SK-N-SH treated with all-trans-retinoic acid at 6 μM for 48 hours (cell line): ENCODE measurements at regions not wholly inside any gene's neighbourhood (a gene's known extent, or its start where the extent isn't known, plus 50 kb on each side); places are given as distances from the start of the nearest gene placed in this dataset.

Source experiments
- ARNTL ChIP-seq: fragments of 450-650 bp; formaldehyde crosslinking; IDR thresholded peaks from 2 replicates; pipeline ENCODE4 v1.5.0; 2020; ENCODE audit warnings: low read depth, mild to moderate bottlenecking, moderate library complexity, borderline replicate concordance
- BACH2 ChIP-seq: fragments of 250-450 bp; sonication (Bioruptor Pico); IDR thresholded peaks from 2 replicates; pipeline ENCODE4 v1.9.0; 2021; ENCODE audit warnings: mild to moderate bottlenecking, borderline replicate concordance
- CSDC2 ChIP-seq: fragments of 250-450 bp; sonication (Bioruptor Pico); IDR thresholded peaks from 2 replicates; pipeline ENCODE4 v1.5.0; 2020; ENCODE audit warnings: mild to moderate bottlenecking, moderate library complexity
- ESRRG ChIP-seq: fragments of 250-450 bp; sonication (Bioruptor Pico); IDR thresholded peaks from 2 replicates; pipeline ENCODE4 v1.6.1; 2021; ENCODE audit warnings: mild to moderate bottlenecking
- ISL1 ChIP-seq: fragments of 250-450 bp; sonication (Bioruptor Pico); IDR thresholded peaks from 2 replicates; pipeline ENCODE4 v2.1.2; 2022; ENCODE audit warnings: mild to moderate bottlenecking, moderate library complexity
- PPARA ChIP-seq: fragments of 250-450 bp; sonication (Bioruptor Pico); IDR thresholded peaks from 2 replicates; pipeline ENCODE4 v1.5.0; 2020; ENCODE audit warnings: mild to moderate bottlenecking, borderline replicate concordance
- RARB ChIP-seq: fragments of 250-450 bp; sonication (Bioruptor Pico); IDR thresholded peaks from 2 replicates; pipeline ENCODE4 v1.8.0; 2021; ENCODE audit warnings: mild to moderate bottlenecking, moderate library complexity
- SNAI2 ChIP-seq: fragments of 250-450 bp; sonication (Bioruptor Pico); IDR thresholded peaks from 2 replicates; pipeline ENCODE4 v1.5.0; 2020; ENCODE audit warnings: mild to moderate bottlenecking, moderate library complexity
- ZFP30 ChIP-seq: fragments of 450-650 bp; formaldehyde crosslinking; IDR thresholded peaks from 2 replicates; pipeline ENCODE4 v1.5.0; 2022; ENCODE audit warnings: mild to moderate bottlenecking, moderate library complexity
- ZNF565 ChIP-seq: fragments of 450-650 bp; formaldehyde crosslinking; conservative IDR thresholded peaks from 2 replicates; pipeline ENCODE4 v1.5.0; 2020; ENCODE audit warnings: low read depth, mild to moderate bottlenecking, moderate library complexity
- ZNF70 ChIP-seq: fragments of 450-650 bp; formaldehyde crosslinking; IDR thresholded peaks from 2 replicates; pipeline ENCODE4 v1.5.0; 2020; ENCODE audit warnings: mild to moderate bottlenecking, moderate library complexity
- TF ChIP-seq, protein P1 (sequence below): fragments of 250-450 bp; sonication (Bioruptor Pico); IDR thresholded peaks from 2 replicates; pipeline ENCODE4 v1.8.0; 2020; ENCODE audit warnings: mild to moderate bottlenecking, moderate library complexity, borderline replicate concordance
- TF ChIP-seq, protein P2 (sequence below): fragments of 250-450 bp; sonication (Bioruptor Pico); IDR thresholded peaks from 2 replicates; pipeline ENCODE4 v1.8.0; 2021; ENCODE audit warnings: low read depth, mild to moderate bottlenecking, moderate library complexity, borderline replicate concordance
- TF ChIP-seq, protein P3 (sequence below): fragments of 250-450 bp; sonication (Bioruptor Pico); IDR thresholded peaks from 2 replicates; pipeline ENCODE4 v1.5.1; 2020; ENCODE audit warnings: low read depth, mild to moderate bottlenecking, moderate library complexity

DNA sequence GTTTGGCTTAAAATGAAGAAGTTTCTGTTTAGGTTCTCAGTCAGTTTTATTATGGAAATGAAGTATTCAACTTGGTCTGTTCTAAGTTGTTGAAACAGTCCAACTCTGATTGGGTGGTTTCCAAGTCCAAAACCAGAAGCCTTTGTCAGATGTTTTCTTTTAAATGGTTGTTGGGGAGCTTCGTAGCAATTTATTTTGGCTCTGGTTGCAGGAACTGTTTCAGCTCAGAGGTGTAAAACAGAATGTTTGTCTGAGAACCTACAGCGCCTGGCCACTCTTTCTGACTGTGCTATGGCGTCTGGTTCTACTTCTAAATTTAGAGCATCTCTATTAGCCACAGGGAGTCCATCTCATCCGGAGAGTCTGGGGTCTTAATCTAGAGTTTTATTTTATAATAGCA lies 582.6 kb upstream of the TMPRSS15 start:
- no peak for TF ChIP-seq ISL1 (CRISPR knock-in tag)
- no peak for TF ChIP-seq RARB (CRISPR knock-in tag)
- no peak for TF ChIP-seq ARNTL (CRISPR knock-in tag)
- TF ChIP-seq ZFP30 (CRISPR knock-in tag) = no peak
- TF ChIP-seq PPARA = no peak
- TF ChIP-seq, protein P1, sequence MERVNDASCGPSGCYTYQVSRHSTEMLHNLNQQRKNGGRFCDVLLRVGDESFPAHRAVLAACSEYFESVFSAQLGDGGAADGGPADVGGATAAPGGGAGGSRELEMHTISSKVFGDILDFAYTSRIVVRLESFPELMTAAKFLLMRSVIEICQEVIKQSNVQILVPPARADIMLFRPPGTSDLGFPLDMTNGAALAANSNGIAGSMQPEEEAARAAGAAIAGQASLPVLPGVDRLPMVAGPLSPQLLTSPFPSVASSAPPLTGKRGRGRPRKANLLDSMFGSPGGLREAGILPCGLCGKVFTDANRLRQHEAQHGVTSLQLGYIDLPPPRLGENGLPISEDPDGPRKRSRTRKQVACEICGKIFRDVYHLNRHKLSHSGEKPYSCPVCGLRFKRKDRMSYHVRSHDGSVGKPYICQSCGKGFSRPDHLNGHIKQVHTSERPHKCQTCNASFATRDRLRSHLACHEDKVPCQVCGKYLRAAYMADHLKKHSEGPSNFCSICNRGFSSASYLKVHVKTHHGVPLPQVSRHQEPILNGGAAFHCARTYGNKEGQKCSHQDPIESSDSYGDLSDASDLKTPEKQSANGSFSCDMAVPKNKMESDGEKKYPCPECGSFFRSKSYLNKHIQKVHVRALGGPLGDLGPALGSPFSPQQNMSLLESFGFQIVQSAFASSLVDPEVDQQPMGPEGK (CRISPR knock-in tag) = no peak
- no peak for TF ChIP-seq ESRRG (CRISPR knock-in tag)
- no peak for TF ChIP-seq CSDC2 (CRISPR knock-in tag)
- TF ChIP-seq ZNF70 (CRISPR knock-in tag) = no peak
- TF ChIP-seq, protein P2, sequence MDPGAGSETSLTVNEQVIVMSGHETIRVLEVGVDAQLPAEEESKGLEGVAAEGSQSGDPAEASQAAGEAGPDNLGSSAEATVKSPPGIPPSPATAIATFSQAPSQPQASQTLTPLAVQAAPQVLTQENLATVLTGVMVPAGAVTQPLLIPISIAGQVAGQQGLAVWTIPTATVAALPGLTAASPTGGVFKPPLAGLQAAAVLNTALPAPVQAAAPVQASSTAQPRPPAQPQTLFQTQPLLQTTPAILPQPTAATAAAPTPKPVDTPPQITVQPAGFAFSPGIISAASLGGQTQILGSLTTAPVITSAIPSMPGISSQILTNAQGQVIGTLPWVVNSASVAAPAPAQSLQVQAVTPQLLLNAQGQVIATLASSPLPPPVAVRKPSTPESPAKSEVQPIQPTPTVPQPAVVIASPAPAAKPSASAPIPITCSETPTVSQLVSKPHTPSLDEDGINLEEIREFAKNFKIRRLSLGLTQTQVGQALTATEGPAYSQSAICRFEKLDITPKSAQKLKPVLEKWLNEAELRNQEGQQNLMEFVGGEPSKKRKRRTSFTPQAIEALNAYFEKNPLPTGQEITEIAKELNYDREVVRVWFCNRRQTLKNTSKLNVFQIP (CRISPR knock-in tag) = no peak
- TF ChIP-seq ZNF565 (CRISPR knock-in tag) = no peak
- no peak for TF ChIP-seq SNAI2 (CRISPR knock-in tag)
- TF ChIP-seq, protein P3, sequence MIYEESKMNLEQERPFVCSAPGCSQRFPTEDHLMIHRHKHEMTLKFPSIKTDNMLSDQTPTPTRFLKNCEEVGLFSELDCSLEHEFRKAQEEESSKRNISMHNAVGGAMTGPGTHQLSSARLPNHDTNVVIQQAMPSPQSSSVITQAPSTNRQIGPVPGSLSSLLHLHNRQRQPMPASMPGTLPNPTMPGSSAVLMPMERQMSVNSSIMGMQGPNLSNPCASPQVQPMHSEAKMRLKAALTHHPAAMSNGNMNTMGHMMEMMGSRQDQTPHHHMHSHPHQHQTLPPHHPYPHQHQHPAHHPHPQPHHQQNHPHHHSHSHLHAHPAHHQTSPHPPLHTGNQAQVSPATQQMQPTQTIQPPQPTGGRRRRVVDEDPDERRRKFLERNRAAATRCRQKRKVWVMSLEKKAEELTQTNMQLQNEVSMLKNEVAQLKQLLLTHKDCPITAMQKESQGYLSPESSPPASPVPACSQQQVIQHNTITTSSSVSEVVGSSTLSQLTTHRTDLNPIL (CRISPR knock-in tag) = no peak
- TF ChIP-seq BACH2 (CRISPR knock-in tag) = no peak
